Fibroblast of mammary gland (primary cell): ENCODE measurements at regions not wholly inside any gene's neighbourhood (a gene's known extent, or its start where the extent isn't known, plus 50 kb on each side); places are given as distances from the start of the nearest gene placed in this dataset.
"Not testable (repeated sequence)": the region's sequence is repeated elsewhere in the genome, so short reads cannot be mapped to it uniquely, and the experiment has no call there.

ENCODE experiments used
- DNase-seq: peaks from one replicate; pipeline ENCODE4 v3.0.0-alpha.2; 2010; ENCODE audit warnings: low read depth
- H3K4me3 ChIP-seq: 2 replicates; pipeline ENCODE4 v1.5.1; 2011; ENCODE audit warnings: low read depth, mild to moderate bottlenecking, low read length, moderate library complexity; ENCODE audit not compliant: control insufficient read depth
- CTCF ChIP-seq: conservative IDR thresholded peaks from 2 replicates; pipeline ENCODE4 v1.5.1; 2011; ENCODE audit warnings: low read depth, low read length, inconsistent platforms; ENCODE audit not compliant: control insufficient read depth, insufficient read depth

- no peak for DNase-seq
- TF ChIP-seq CTCF: no peak
- H3K4me3 ChIP-seq: no peak overlapping the region
These were observed 600.1 kb upstream of the FSHR start for GRCh38 chr2:49754381-49754780.

- no peak for DNase-seq
- no peak for TF ChIP-seq CTCF
- H3K4me3 ChIP-seq: no peak overlapping the region
These were observed 599.1 kb upstream of the FSHR start for GRCh38 chr2:49753344-49753985.

- TF ChIP-seq CTCF: no peak
- no peak for DNase-seq
- no peak overlapping the region for H3K4me3 ChIP-seq
These were observed 583.3 kb upstream of the FSHR start for GRCh38 chr2:49737606-49738005.

GRCh38 chr2:49732924-49733323 lies 578.6 kb upstream of the FSHR start:
- not testable (repeated sequence) for H3K4me3 ChIP-seq, DNase-seq

GRCh38 chr2:49719241-49719640 lies 564.9 kb upstream of the FSHR start:
- TF ChIP-seq CTCF: no peak
- no peak overlapping the region for H3K4me3 ChIP-seq

GRCh38 chr2:49715597-49715996 lies 561.3 kb upstream of the FSHR start:
- no peak overlapping the region for H3K4me3 ChIP-seq
- no peak for TF ChIP-seq CTCF
- no peak for DNase-seq

More at GRCh38 chr2:49719241-49719640, 564.9 kb upstream of the FSHR start:
- DNase-seq: no peak

GRCh38 chr2:49714454-49714853 lies 560.1 kb upstream of the FSHR start:
- TF ChIP-seq CTCF: no peak
- no peak for DNase-seq

GRCh38 chr2:49702740-49703139 lies 548.4 kb upstream of the FSHR start:
- no peak overlapping the region for H3K4me3 ChIP-seq
- TF ChIP-seq CTCF: no peak
- DNase-seq: no peak

More at GRCh38 chr2:49714454-49714853, 560.1 kb upstream of the FSHR start:
- H3K4me3 ChIP-seq: no peak overlapping the region
